Esophagus squamous epithelium (tissue), 4 donors: ENCODE measurements at regions not wholly inside any gene's neighbourhood (a gene's known extent, or its start where the extent isn't known, plus 50 kb on each side); places are given as distances from the start of the nearest gene placed in this dataset.

Source experiments
- POLR2A ChIP-seq, 4 donors: fragments of 450-650 bp; IDR thresholded peaks; one replicate each; pipeline ENCODE4 v1.6.1; 2017; ENCODE audit warnings: antibody characterized with exemption in 4 of 4, mild to moderate bottlenecking in 4 of 4, moderate library complexity in 3 of 4
- TF ChIP-seq, protein P1 (sequence below), 6 experiments: fragments of 450-650 bp in 4 of 6; fragments of 200-600 bp in 2 of 6; sonication (generic) in 2 of 6; IDR thresholded peaks; one replicate each; pipeline ENCODE4 v1.5.1; 2016 to 2019; ENCODE audit warnings: antibody characterized with exemption in 6 of 6, mild to moderate bottlenecking in 4 of 6, moderate library complexity in 4 of 6

DNA sequence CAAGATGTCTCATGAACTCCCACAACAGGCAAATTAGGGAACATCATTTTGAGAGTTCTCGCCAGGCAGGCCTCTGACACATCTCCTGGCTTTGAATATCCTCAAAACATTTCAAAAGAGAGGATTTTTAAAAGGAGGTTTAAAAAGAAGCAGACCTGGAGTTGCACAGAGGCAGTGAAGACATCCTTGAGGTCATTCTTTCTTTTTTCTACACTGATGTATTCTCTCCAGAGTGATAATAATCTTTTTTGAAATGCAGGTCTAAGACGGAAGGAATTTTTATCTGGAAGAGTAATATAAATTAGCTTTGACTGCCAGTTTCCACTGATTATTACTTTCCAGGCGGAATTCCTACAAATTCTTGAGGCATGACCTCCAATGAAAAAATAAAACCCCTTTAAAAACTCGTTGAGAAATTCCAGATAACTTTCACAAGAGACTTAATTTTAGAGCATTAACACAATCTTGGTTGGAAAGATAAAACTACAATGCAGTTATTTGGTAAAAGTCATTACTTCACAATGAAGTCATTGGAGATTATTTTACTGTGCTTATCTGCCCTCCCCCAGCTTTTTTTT is 125.0 kb downstream of the LYPLAL1 start:
- TF ChIP-seq, protein P1, sequence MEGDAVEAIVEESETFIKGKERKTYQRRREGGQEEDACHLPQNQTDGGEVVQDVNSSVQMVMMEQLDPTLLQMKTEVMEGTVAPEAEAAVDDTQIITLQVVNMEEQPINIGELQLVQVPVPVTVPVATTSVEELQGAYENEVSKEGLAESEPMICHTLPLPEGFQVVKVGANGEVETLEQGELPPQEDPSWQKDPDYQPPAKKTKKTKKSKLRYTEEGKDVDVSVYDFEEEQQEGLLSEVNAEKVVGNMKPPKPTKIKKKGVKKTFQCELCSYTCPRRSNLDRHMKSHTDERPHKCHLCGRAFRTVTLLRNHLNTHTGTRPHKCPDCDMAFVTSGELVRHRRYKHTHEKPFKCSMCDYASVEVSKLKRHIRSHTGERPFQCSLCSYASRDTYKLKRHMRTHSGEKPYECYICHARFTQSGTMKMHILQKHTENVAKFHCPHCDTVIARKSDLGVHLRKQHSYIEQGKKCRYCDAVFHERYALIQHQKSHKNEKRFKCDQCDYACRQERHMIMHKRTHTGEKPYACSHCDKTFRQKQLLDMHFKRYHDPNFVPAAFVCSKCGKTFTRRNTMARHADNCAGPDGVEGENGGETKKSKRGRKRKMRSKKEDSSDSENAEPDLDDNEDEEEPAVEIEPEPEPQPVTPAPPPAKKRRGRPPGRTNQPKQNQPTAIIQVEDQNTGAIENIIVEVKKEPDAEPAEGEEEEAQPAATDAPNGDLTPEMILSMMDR (IDR thresholded peaks at IDR 0.05), result no peak
- TF ChIP-seq POLR2A (IDR thresholded peaks at IDR 0.05), result no peak
